Thyroid gland (tissue), 4 donors: ENCODE measurements at regions not wholly inside any gene's neighbourhood (a gene's known extent, or its start where the extent isn't known, plus 50 kb on each side); places are given as distances from the start of the nearest gene placed in this dataset.

Experiments used
- CTCF ChIP-seq, 6 experiments: fragments of 200-600 bp in 3 of 6; fragments of 450-650 bp in 3 of 6; sonication (generic) in 3 of 6; IDR thresholded peaks; one replicate each; pipeline ENCODE4 v1.5.1; 2016 to 2019; ENCODE audit warnings: antibody characterized with exemption in 6 of 6, mild to moderate bottlenecking in 2 of 6, inconsistent platforms in 1 of 6, moderate library complexity in 1 of 6
- POLR2A ChIP-seq, 2 donors: fragments of 450-650 bp; IDR thresholded peaks; one replicate each; pipeline ENCODE4 v1.6.1; 2017; ENCODE audit warnings: antibody characterized with exemption in 2 of 2, mild to moderate bottlenecking in 2 of 2, moderate library complexity in 1 of 2

- TF ChIP-seq CTCF (IDR thresholded peaks at IDR 0.05), result peak in 4 of 6 experiments; percentile 6 to 50 (median 34)
- no peak for TF ChIP-seq POLR2A (IDR thresholded peaks at IDR 0.05)
Observed at GRCh38 chr1:81498471-81499462, 302.0 kb upstream of the ADGRL2 start.
